Fibroblast of villous mesenchyme (primary cell): ENCODE measurements at regions not wholly inside any gene's neighbourhood (a gene's known extent, or its start where the extent isn't known, plus 50 kb on each side); places are given as distances from the start of the nearest gene placed in this dataset.

Source experiments
- DNase-seq: peaks from one replicate; pipeline ENCODE4 v3.0.0-alpha.2; 2010; ENCODE audit warnings: low read depth
- H3K4me3 ChIP-seq: 2 replicates; pipeline ENCODE4 v1.5.1; 2011; ENCODE audit warnings: low read depth, mild to moderate bottlenecking, low read length
- TF ChIP-seq, protein P1 (sequence below): IDR thresholded peaks from 2 replicates; pipeline ENCODE4 v1.5.1; 2012; ENCODE audit warnings: low read depth, mild to moderate bottlenecking, low read length; ENCODE audit not compliant: insufficient read depth

DNA sequence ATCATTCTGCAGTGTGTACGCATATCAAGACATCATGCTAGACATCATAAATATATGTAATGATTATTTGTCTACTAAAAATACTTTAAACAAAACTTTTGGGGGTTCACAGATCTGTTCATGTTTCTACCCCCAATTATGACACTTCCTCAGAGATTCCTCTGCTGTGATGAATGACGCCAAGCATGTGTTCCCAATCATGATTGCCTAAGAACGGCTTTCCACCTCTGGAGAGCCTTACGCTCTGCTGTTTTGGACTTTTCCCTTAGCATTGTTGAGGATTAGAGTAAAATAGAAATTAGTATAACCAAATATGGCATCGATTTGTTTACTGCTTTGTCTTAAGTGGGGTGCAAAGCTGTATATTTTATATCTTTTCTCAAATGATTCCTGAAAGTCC is 236.3 kb upstream of the IGFBP3 start:
- no peak for DNase-seq

DNA sequence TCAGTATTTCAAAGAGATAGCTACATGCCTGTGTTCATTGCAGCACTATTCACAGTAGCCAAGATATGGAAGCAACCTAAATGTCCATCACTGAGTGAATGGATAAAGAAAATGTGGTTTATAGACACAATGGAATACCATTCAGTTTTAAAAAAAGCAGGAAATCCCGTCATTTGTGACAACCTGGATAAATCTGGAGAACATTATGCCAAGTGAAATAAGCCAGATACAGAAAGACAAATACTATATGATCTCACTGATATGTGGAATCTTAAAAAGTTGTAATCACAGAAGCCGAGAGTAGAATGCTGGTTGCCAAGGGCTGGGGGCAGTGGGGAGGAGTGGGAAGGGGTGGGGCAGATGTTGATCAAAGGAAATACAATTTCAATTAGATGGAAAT is 235.8 kb upstream of the IGFBP3 start:
- H3K4me3 ChIP-seq: no peak overlapping the region
- DNase-seq: no peak
- TF ChIP-seq, protein P1, sequence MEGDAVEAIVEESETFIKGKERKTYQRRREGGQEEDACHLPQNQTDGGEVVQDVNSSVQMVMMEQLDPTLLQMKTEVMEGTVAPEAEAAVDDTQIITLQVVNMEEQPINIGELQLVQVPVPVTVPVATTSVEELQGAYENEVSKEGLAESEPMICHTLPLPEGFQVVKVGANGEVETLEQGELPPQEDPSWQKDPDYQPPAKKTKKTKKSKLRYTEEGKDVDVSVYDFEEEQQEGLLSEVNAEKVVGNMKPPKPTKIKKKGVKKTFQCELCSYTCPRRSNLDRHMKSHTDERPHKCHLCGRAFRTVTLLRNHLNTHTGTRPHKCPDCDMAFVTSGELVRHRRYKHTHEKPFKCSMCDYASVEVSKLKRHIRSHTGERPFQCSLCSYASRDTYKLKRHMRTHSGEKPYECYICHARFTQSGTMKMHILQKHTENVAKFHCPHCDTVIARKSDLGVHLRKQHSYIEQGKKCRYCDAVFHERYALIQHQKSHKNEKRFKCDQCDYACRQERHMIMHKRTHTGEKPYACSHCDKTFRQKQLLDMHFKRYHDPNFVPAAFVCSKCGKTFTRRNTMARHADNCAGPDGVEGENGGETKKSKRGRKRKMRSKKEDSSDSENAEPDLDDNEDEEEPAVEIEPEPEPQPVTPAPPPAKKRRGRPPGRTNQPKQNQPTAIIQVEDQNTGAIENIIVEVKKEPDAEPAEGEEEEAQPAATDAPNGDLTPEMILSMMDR: no peak

More for the DNA sequence above, 236.3 kb upstream of the IGFBP3 start:
- TF ChIP-seq, protein P1: no peak
- H3K4me3 ChIP-seq: no peak overlapping the region

DNA sequence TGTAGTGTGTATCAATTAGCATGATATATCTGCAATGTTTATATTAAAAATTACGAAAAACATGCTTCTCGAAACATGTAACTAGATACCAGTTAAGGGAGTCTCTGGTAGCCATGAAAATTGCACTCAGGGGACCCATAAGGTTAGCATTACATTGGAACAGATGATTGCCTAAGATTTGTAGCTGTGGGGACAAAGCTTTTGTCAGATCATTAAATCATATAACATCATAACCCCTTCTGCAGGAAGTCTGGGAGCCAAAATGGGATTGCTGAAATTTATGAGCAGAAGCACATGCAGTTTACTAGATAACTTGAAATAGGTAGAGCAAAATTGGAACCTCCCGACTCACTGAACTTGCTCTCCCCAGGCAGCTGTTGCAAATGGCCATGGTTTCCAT is 235.0 kb upstream of the IGFBP3 start:
- TF ChIP-seq, protein P1: no peak
- DNase-seq: no peak
- H3K4me3 ChIP-seq: no peak overlapping the region

DNA sequence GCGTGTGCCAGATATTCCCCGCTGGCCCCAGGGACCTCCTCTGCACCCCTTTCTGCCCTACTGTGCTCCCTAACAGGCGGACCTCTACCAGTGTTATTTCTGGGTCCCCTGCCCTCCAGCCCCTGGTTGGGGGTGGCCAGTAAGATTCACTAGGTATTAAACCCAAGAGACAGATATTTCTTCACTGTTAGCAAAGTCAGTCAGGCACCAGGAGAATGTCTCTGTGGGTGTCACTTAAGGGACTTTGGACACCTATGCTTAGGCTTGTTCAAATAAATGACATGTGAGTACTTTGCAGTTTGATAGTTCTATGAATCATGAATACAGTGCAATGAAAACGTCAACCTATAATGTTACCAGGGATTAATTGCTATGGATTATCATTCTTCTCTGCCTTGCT is 234.3 kb upstream of the IGFBP3 start:
- TF ChIP-seq, protein P1: no peak
- H3K4me3 ChIP-seq: no peak overlapping the region
- DNase-seq: no peak

DNA sequence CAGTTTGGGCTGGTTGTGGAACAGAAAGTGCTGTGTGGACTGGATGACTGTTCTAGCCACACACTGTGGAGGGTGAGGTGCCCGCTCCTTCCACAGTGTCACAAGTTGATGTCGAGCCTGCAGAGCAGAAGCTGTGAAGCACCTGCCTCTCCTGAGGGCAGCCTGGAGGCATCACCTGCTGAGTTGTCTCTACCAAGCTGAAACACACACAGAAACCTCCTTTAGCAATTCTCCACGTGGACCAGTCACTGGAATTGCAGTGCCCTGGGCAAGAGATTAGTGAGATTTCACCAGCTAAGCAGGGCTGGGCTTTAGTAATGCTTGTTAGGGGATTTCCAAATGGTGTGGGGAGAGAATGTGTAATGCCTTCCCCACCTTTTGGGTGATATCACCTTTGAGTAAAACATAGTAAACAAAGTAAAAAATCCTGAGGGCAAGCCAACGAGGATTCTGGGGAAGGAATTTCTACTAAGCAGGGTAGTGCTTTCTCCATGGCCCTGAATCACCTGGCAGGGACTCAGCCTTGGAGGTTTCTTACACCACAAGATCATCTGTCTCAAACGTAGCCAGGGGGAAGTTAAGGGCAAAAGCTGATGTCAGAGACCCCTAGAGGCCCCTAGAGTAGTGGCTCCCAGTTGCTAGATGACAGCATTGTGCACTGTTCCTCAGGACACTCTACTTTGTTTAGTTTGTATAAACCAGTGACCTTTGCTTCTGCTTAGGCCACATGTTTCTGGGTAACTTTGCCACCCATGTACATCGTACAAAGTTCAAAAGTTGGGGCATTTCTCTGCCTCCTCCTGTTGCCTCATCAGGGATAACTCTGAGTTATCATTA is 233.1 kb upstream of the IGFBP3 start:
- no peak for DNase-seq
- H3K4me3 ChIP-seq: no peak overlapping the region
- TF ChIP-seq, protein P1: no peak

DNA sequence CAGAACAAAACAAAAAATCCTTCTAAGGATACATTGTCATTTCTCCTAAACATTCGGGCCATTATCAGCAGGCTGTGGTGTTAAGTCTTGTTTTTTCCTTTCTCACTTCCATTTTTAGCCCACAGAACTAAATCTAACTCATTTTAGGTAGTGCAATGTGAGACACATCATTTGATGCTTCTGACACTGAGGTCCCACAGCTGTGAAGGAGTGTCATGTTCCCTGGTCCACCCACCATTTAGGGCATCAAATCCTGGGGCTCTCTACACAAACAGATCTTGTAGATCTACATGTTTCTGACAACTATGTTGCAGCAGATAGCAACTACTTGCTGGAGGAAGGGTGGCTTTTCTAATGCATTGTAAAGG is 232.5 kb upstream of the IGFBP3 start:
- no peak for DNase-seq
- TF ChIP-seq, protein P1: no peak

DNA sequence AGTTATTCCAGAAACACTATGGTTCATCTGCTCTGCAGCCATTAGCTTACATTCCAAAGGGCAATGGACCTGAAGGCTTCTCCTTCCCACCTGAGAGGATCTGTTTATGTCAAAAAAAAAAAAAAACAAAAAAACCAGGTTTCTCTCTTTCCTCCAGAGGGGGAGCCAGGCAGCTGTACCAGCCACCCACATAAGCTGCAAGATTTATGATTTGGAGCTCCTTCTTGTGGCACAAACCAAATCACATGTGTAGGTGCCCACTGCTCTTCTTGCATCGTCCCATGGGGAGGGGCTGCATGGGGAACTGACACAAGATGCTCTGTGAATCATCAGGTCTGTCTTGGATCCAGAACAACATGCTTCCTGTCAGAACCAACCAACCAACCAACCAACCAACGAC is 231.6 kb upstream of the IGFBP3 start:
- H3K4me3 ChIP-seq: no peak overlapping the region
- TF ChIP-seq, protein P1: no peak
- no peak for DNase-seq

More for the DNA sequence above, 232.5 kb upstream of the IGFBP3 start:
- H3K4me3 ChIP-seq: no peak overlapping the region
